MM.1S (cell line): ENCODE measurements at regions not wholly inside any gene's neighbourhood (a gene's known extent, or its start where the extent isn't known, plus 50 kb on each side); places are given as distances from the start of the nearest gene placed in this dataset.

Experiments
- EZH2 ChIP-seq: fragments of 300-600 bp; sonication (generic); optimal IDR thresholded peaks from 2 replicates; pipeline ENCODE3; 2017; ENCODE audit warnings: low read depth, mild to moderate bottlenecking, antibody characterized with exemption, low read length, mixed read lengths
- TF ChIP-seq, protein P1 (sequence below): fragments of 300-600 bp; sonication (generic); IDR thresholded peaks from 2 replicates; pipeline ENCODE4 v1.5.1; 2016; ENCODE audit warnings: antibody characterized with exemption, low read length, mixed read lengths

DNA sequence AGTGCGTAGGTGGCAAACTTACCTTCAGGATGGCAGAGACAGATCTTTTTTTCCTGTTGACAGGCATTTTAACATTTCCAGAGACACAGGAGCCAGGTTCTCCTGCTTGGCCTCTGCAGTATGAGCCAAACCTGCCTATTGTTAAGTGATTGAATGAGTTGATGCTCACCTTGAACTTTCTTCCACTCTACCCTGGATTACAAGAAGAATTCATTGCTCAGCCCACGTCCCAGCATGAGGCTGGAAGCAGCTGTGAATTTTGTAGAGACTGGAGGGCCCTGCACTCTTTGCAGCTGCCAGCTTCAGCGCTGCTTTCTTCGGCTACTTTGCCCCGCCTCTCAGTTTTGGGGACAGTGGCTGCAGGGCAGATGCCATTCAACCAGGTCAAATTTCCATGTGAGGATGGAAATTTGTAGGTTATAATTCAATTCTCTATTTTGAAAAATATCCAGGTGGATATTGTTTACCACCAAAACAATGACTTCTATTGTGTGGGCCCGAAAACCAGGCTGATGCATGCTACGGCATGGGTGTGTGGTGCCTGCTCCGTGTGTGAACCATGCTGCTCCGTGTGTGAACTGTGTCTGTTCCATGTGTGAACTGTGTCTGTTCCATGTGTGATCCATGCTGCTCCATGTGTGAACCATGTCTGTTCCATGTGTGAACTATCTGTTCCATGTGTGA, 75.2 kb upstream of the METTL9 start:
- TF ChIP-seq, protein P1, sequence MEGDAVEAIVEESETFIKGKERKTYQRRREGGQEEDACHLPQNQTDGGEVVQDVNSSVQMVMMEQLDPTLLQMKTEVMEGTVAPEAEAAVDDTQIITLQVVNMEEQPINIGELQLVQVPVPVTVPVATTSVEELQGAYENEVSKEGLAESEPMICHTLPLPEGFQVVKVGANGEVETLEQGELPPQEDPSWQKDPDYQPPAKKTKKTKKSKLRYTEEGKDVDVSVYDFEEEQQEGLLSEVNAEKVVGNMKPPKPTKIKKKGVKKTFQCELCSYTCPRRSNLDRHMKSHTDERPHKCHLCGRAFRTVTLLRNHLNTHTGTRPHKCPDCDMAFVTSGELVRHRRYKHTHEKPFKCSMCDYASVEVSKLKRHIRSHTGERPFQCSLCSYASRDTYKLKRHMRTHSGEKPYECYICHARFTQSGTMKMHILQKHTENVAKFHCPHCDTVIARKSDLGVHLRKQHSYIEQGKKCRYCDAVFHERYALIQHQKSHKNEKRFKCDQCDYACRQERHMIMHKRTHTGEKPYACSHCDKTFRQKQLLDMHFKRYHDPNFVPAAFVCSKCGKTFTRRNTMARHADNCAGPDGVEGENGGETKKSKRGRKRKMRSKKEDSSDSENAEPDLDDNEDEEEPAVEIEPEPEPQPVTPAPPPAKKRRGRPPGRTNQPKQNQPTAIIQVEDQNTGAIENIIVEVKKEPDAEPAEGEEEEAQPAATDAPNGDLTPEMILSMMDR: no peak
- no peak for TF ChIP-seq EZH2
